Testis (tissue), 2 donors: ENCODE measurements at regions not wholly inside any gene's neighbourhood (a gene's known extent, or its start where the extent isn't known, plus 50 kb on each side); places are given as distances from the start of the nearest gene placed in this dataset.
"Not testable (repeated sequence)": the region's sequence is repeated elsewhere in the genome, so short reads cannot be mapped to it uniquely, and the experiment has no call there.

Source experiments
- DNase-seq: peaks from one replicate; pipeline ENCODE4 v3.0.0-alpha.2; 2019
- H3K27ac ChIP-seq, 2 donors: fragments of 200-600 bp; sonication (generic); one replicate each; pipeline ENCODE4 v1.5.1; 2019
- H3K27me3 ChIP-seq: fragments of 200-600 bp; sonication (generic); one replicate; pipeline ENCODE4 v1.5.1; 2019
- H3K36me3 ChIP-seq: fragments of 200-600 bp; sonication (generic); one replicate; pipeline ENCODE4 v1.5.1; 2017; ENCODE audit warnings: low read depth; ENCODE audit errors: missing control alignments
- H3K4me1 ChIP-seq: fragments of 200-600 bp; sonication (generic); one replicate; pipeline ENCODE4 v1.5.1; 2019
- H3K4me3 ChIP-seq, 2 donors: fragments of 200-600 bp; sonication (generic); one replicate each; pipeline ENCODE4 v1.5.1; 2017 to 2019
- H3K9me3 ChIP-seq: fragments of 200-600 bp; sonication (generic); one replicate; pipeline ENCODE4 v1.5.1; 2017
- POLR2A ChIP-seq: fragments of 450-650 bp; IDR thresholded peaks from one replicate; pipeline ENCODE4 v1.6.1; 2017; ENCODE audit warnings: antibody characterized with exemption, mild to moderate bottlenecking, moderate library complexity
- WGBS, 2 donors: methylation state at CpG; one replicate each; pipeline ENCODE4 v1.1.5; 2018; 5-methylcytosine and 5-hydroxymethylcytosine counted together
- intact Hi-C: fragments of 100-400 bp; cut with DNase I; formaldehyde crosslinking; loops from one replicate; pipeline ENCODE4 v1.15.1; 2023; ENCODE audit warnings: low total_unique reads
- TF ChIP-seq, protein P1 (sequence below), 3 experiments: fragments of 450-650 bp in 2 of 3; fragments of 200-600 bp in 1 of 3; sonication (generic) in 1 of 3; IDR thresholded peaks; one replicate each; pipeline ENCODE4 v1.5.1; 2016 to 2019; ENCODE audit warnings: antibody characterized with exemption in 3 of 3, mild to moderate bottlenecking in 2 of 3, moderate library complexity in 1 of 3

DNA sequence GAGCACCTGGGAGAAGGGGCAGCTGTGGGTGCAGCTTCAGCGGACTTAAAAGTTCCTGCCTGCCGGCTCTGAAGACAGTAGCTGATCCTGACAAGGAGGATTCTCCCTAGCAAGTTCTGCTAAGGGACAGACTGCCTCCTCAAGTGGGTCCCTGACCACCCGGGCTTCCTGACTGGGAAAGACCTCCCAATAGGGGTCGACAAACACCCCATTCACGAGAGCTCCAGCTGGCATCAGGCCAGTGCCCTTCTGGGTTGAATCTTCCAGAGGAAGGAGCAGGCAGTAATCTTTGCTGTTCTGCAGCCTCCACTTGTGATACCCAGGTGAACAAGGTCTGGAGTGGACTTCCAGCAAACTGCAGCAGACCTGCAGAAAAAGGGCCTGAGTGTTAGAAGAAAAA, 632.9 kb downstream of the CCDC85A start:
- no peak for DNase-seq
- 58 to 60% methylated on average over 4 of the region's 5 CpGs for WGBS, 2 donors
- Histone ChIP-seq H3K36me3 (no peaks in the 10 kb centered on the region), H3K9me3 (no peaks in the 10 kb centered on the region), H3K27ac (no peak overlapping the region), H3K4me1 (no peaks in the 10 kb centered on the region), H3K27me3 (no peaks in the 10 kb centered on the region), H3K4me3 (no peak overlapping the region)
- TF ChIP-seq, protein P1, sequence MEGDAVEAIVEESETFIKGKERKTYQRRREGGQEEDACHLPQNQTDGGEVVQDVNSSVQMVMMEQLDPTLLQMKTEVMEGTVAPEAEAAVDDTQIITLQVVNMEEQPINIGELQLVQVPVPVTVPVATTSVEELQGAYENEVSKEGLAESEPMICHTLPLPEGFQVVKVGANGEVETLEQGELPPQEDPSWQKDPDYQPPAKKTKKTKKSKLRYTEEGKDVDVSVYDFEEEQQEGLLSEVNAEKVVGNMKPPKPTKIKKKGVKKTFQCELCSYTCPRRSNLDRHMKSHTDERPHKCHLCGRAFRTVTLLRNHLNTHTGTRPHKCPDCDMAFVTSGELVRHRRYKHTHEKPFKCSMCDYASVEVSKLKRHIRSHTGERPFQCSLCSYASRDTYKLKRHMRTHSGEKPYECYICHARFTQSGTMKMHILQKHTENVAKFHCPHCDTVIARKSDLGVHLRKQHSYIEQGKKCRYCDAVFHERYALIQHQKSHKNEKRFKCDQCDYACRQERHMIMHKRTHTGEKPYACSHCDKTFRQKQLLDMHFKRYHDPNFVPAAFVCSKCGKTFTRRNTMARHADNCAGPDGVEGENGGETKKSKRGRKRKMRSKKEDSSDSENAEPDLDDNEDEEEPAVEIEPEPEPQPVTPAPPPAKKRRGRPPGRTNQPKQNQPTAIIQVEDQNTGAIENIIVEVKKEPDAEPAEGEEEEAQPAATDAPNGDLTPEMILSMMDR (IDR thresholded peaks at IDR 0.05): no peak
- TF ChIP-seq POLR2A: no peak
- intact Hi-C loops: no loop called here

DNA sequence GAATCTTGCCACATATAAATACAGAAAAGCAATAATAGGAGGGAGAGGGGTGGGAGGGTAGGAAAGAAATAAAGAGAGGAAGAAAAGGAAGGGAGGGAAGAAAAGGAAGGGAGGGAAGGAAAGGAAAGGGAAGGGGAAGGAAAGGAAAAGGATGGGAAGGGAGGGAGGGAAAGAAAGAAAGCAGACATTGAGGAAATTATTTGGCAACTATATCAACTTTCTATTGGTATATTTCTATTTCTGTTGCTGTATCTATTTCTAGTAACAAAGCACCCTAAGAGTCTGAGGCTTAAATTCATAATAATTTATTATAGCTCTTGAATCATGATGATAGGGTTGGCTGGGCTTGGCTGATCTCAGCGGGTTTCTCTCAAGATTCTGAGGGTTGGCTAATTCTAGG, 648.0 kb downstream of the CCDC85A start:
- WGBS, 2 donors: 71 to 81% methylated on average over 1 of the region's 1 CpG
- H3K27me3 ChIP-seq: no peaks in the 10 kb centered on the region
- intact Hi-C loops: no loop called here

DNA sequence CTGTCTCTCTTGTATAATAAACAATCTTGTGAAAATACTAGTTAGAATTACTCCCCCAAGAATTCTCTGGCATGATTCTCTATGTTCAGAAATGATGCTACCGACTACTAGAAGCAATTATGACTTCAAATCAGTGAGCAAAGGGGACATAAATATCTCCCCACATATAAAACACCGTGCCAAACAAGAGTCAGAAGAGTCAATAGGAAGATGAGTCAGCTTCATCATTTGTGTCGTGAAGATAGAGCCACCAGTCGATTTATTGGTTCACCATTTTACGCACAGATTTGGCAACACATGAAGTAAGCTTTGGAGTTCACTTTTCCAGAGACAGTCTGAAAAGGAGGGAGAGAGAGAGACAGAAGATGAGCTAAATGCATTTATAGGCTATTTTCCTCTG, 650.9 kb downstream of the CCDC85A start:
- no peak for DNase-seq

More for the DNA sequence above, 648.0 kb downstream of the CCDC85A start:
- H3K9me3 ChIP-seq: no peaks in the 10 kb centered on the region
- no peaks in the 10 kb centered on the region for H3K36me3 ChIP-seq
- no peak overlapping the region for H3K4me3 ChIP-seq
- TF ChIP-seq POLR2A: no peak
- TF ChIP-seq, protein P1 (IDR thresholded peaks at IDR 0.05): no peak
- H3K4me1 ChIP-seq: no peaks in the 10 kb centered on the region
- DNase-seq: no peak
- H3K27ac ChIP-seq: no peak overlapping the region

DNA sequence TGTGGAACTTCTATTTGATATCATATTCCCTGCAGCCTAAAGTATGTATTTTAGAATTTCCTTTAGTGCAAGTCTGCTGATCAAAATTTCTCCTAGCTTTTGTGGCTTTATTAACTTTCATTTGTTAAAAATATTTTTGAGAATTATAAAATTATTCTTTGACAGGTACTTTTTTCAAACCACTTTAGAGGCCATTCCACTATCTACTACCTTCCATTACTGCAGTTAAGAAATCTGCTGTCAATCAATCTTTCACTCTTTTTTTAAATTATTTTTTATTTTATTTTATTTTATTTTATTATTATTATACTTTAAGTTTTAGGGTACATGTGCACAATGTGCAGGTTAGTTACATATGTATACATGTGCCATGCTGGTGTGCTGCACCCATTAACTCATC, 656.2 kb downstream of the CCDC85A start:
- H3K27me3 ChIP-seq, H3K4me1 ChIP-seq, H3K9me3 ChIP-seq, H3K36me3 ChIP-seq, H3K27ac ChIP-seq, DNase-seq, H3K4me3 ChIP-seq, intact Hi-C loops: not testable (repeated sequence)

More for the DNA sequence above, 650.9 kb downstream of the CCDC85A start:
- TF ChIP-seq POLR2A: no peak
- TF ChIP-seq, protein P1 (IDR thresholded peaks at IDR 0.05): no peak
- no peaks in the 10 kb centered on the region for H3K27me3 ChIP-seq
- H3K4me1 ChIP-seq: no peaks in the 10 kb centered on the region
- intact Hi-C loops: no loop called here
- WGBS, 2 donors: 45 to 57% methylated on average over 5 of the region's 5 CpGs
- H3K27ac ChIP-seq: no peak overlapping the region
- no peak overlapping the region for H3K4me3 ChIP-seq
- no peaks in the 10 kb centered on the region for H3K36me3 ChIP-seq
- H3K9me3 ChIP-seq: no peaks in the 10 kb centered on the region

DNA sequence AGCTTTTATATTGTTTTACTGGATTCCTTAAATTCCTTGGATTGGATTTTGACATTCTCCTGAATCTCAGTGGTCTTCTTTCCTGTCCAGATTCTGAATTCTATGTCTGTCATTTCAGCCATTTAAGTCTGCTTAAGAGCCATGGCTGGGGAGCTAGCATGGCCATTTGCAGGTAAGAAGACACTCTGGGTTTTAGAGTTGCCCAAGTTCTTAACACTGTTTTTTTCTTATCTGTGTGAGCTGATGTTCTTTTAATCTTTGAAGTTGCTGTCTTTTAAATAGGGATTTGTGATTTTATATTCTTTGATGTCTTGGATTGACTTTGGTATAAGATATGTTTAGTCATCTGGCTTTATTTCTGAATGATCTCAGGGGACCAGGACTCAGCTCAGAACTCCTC, 677.2 kb downstream of the CCDC85A start:
- Histone ChIP-seq H3K9me3 (no peaks in the 10 kb centered on the region), H3K27ac (no peak overlapping the region), H3K4me3 (no peak overlapping the region), H3K4me1 (no peaks in the 10 kb centered on the region), H3K36me3 (no peaks in the 10 kb centered on the region), H3K27me3 (no peaks in the 10 kb centered on the region)
- TF ChIP-seq, protein P1 (IDR thresholded peaks at IDR 0.05): no peak
- TF ChIP-seq POLR2A: no peak
- intact Hi-C loops: no loop called here
- DNase-seq: no peak
